ENCODE measurements at regions not wholly inside any gene's neighbourhood (a gene's known extent, or its start where the extent isn't known, plus 50 kb on each side); places are given as distances from the start of the nearest gene placed in this dataset.

DNA sequence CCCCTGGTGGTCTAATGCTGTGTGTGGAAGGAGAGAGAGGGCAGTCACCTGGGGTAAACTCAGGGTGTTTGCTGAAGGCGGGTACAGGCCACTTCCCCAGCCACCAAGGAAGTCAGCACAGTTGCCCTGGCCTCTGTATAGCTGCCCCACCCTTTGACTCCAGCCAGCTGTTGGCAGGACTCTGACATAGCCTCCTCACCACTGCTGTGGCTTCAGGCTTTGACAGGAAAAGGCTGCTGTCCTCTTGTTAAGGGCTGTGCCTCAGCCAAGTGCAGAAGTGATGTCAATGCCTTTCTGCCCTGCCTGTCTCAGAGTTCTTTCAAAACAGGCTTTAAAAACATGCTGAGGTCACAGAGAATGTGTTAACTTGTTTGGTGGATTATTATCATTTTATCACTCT lies 487.2 kb upstream of the KLF4 start:
- Histone ChIP-seq H3K27ac (no peak overlapping the region), H3K4me1 (ENCODE audit: low read depth, poor library complexity, severe bottlenecking) (no peaks in the 10 kb centered on the region), H3K4me3 (IDR thresholded peaks at IDR 0.05; ENCODE audit: insufficient read depth, low read depth, low read length) (no peak overlapping the region), H3K36me3 (ENCODE audit: insufficient read depth) (no peaks in the 10 kb centered on the region), H3K9ac (no peak overlapping the region), H3K27me3 (ENCODE audit: insufficient read depth, low read depth) (no peaks in the 10 kb centered on the region), H4K20me1 (ENCODE audit: insufficient read depth) (no peaks in the 10 kb centered on the region), H3K4me2 (no peak overlapping the region), H2AFZ (ENCODE audit: low read depth) (no peak overlapping the region), H3K79me2 (ENCODE audit: insufficient read depth, low read depth) (no peaks in the 10 kb centered on the region)
- TF ChIP-seq, protein P1, sequence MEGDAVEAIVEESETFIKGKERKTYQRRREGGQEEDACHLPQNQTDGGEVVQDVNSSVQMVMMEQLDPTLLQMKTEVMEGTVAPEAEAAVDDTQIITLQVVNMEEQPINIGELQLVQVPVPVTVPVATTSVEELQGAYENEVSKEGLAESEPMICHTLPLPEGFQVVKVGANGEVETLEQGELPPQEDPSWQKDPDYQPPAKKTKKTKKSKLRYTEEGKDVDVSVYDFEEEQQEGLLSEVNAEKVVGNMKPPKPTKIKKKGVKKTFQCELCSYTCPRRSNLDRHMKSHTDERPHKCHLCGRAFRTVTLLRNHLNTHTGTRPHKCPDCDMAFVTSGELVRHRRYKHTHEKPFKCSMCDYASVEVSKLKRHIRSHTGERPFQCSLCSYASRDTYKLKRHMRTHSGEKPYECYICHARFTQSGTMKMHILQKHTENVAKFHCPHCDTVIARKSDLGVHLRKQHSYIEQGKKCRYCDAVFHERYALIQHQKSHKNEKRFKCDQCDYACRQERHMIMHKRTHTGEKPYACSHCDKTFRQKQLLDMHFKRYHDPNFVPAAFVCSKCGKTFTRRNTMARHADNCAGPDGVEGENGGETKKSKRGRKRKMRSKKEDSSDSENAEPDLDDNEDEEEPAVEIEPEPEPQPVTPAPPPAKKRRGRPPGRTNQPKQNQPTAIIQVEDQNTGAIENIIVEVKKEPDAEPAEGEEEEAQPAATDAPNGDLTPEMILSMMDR (conservative IDR thresholded peaks at IDR 0.05; ENCODE audit: low read depth, low read length), result no peak

DNA sequence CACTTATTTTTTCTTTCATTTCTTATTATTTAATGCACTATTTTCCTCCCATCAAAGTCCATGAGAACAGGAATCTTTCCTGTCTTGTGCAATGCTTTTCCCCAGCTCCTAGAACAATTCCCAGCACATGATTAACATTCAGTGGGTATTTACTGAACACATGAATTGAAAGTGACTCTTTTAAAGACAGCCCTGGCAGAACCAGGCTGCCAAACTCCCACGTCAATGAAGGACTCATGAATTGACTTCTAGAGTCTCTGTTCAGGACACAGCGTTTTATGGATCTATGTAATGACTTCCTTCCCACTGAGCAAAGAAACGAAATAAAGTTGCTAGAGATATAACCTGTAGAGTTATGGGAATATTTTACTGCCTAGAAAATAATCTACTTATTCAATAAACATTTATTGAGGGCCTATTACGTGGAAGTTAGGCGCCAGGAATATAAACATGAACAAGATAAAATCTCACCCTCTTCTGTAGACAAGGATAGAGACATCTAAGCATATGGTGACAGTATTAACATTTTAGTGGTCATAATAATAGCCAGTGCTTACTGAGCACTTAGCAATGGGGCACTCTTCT lies 485.9 kb upstream of the KLF4 start:
- H2AFZ ChIP-seq (ENCODE audit: low read depth), result no peak overlapping the region
- no peaks in the 10 kb centered on the region for H3K4me1 ChIP-seq (ENCODE audit: low read depth, poor library complexity, severe bottlenecking)
- H3K4me3 ChIP-seq (IDR thresholded peaks at IDR 0.05; ENCODE audit: insufficient read depth, low read depth, low read length), result no peak overlapping the region
- H3K4me2 ChIP-seq, result no peak overlapping the region
- H3K36me3 ChIP-seq (ENCODE audit: insufficient read depth), result no peaks in the 10 kb centered on the region
- H3K27me3 ChIP-seq (ENCODE audit: insufficient read depth, low read depth), result no peaks in the 10 kb centered on the region
- TF ChIP-seq, protein P1 (conservative IDR thresholded peaks at IDR 0.05; ENCODE audit: low read depth, low read length), result no peak
- no peak overlapping the region for H3K9ac ChIP-seq
- H3K79me2 ChIP-seq (ENCODE audit: insufficient read depth, low read depth), result no peaks in the 10 kb centered on the region
- H3K27ac ChIP-seq, result no peak overlapping the region
- H4K20me1 ChIP-seq (ENCODE audit: insufficient read depth), result no peaks in the 10 kb centered on the region

DNA sequence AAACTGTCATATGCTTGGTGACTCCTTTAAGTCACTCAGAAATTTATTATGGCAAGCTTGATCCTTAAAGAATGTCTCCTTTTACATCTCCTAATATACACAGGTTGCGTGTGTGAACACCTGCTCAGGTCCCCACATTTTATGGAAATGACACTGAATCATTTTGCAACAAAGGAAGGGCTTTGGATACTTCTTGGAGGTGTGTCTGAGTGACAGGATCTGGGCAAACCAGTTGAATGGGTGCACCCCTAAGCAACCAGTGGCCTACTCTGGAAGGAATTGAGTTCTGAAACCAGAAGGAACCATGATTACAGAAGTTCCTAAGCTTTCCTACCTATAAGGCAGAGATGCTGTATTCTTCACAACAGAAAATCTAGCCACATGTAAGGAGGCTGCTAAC lies 483.9 kb upstream of the KLF4 start:
- Histone ChIP-seq H3K79me2 (ENCODE audit: insufficient read depth, low read depth) (no peaks in the 10 kb centered on the region), H3K4me2 (no peak overlapping the region), H3K4me1 (ENCODE audit: low read depth, poor library complexity, severe bottlenecking) (no peaks in the 10 kb centered on the region), H3K27me3 (ENCODE audit: insufficient read depth, low read depth) (no peaks in the 10 kb centered on the region), H3K36me3 (ENCODE audit: insufficient read depth) (no peaks in the 10 kb centered on the region), H4K20me1 (ENCODE audit: insufficient read depth) (no peaks in the 10 kb centered on the region), H2AFZ (ENCODE audit: low read depth) (no peak overlapping the region), H3K4me3 (IDR thresholded peaks at IDR 0.05; ENCODE audit: insufficient read depth, low read depth, low read length) (no peak overlapping the region), H3K27ac (no peak overlapping the region), H3K9ac (no peak overlapping the region)
- TF ChIP-seq, protein P1 (conservative IDR thresholded peaks at IDR 0.05; ENCODE audit: low read depth, low read length), result no peak

DNA sequence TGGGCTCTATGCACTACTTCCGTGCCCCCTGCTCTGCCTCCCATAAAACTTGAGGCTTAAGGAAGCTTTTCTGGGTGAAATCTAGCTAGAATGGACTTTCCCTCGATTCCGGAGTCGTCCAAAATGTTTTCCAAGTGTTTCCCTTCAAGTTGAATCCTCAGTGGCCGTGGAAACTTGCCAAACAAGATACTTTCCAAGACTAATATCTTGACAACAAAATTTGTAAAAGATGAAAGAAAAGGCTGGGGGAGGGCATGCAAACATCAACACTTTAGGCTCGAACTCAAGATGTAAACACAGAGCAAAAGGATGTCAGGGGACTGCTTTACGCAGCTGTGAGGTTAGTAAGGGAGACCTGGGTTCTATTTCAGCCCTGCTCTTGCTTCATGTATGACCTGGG lies 482.8 kb upstream of the KLF4 start:
- Histone ChIP-seq H4K20me1 (ENCODE audit: insufficient read depth) (no peaks in the 10 kb centered on the region), H3K27ac (no peak overlapping the region), H3K36me3 (ENCODE audit: insufficient read depth) (no peaks in the 10 kb centered on the region), H3K4me1 (ENCODE audit: low read depth, poor library complexity, severe bottlenecking) (no peaks in the 10 kb centered on the region), H2AFZ (ENCODE audit: low read depth) (no peak overlapping the region), H3K4me3 (IDR thresholded peaks at IDR 0.05; ENCODE audit: insufficient read depth, low read depth, low read length) (no peak overlapping the region), H3K79me2 (ENCODE audit: insufficient read depth, low read depth) (no peaks in the 10 kb centered on the region), H3K9ac (no peak overlapping the region), H3K4me2 (no peak overlapping the region), H3K27me3 (ENCODE audit: insufficient read depth, low read depth) (no peaks in the 10 kb centered on the region)
- TF ChIP-seq, protein P1 (conservative IDR thresholded peaks at IDR 0.05; ENCODE audit: low read depth, low read length), result no peak

Data from KMS-11 (cell line).